ENCODE measurements at regions not wholly inside any gene's neighbourhood (a gene's known extent, or its start where the extent isn't known, plus 50 kb on each side); places are given as distances from the start of the nearest gene placed in this dataset.

DNA sequence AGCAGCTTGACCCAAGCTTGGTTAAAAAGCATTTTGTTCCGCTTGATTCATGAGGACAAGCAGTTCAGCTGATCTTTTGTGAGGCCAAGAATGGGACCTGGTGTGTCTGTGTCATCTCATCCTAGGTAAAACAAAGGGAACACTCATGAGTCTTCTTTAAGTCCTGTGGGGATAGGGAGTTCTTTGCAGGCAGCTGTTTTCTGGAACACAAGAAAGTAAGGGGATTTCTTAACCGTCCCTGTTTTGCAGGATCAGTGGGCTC is 134.5 kb upstream of the TMTC4 start:
- TF ChIP-seq CTCF (IDR thresholded peaks at IDR 0.05; ENCODE audit: poor library complexity) (no peak), EZH2 (IDR thresholded peaks at IDR 0.05; ENCODE audit: borderline replicate concordance) (no peak)

Measured in hepatocyte (in vitro differentiated cells).